Right renal pelvis (tissue), 4 donors: ENCODE measurements at regions not wholly inside any gene's neighbourhood (a gene's known extent, or its start where the extent isn't known, plus 50 kb on each side); places are given as distances from the start of the nearest gene placed in this dataset.
"Not testable (repeated sequence)": the region's sequence is repeated elsewhere in the genome, so short reads cannot be mapped to it uniquely, and the experiment has no call there.

ENCODE experiments used
- DNase-seq, 4 donors: peaks; one replicate each; pipeline ENCODE4 v3.0.0-alpha.2; 2013; ENCODE audit warnings: low read depth in 4 of 4, low spot score in 3 of 4, missing footprints in 1 of 4

GRCh38 chr9:39559384-39559783 is 203.9 kb downstream of the SPATA31A1 start:
- not testable (repeated sequence) for DNase-seq

DNA sequence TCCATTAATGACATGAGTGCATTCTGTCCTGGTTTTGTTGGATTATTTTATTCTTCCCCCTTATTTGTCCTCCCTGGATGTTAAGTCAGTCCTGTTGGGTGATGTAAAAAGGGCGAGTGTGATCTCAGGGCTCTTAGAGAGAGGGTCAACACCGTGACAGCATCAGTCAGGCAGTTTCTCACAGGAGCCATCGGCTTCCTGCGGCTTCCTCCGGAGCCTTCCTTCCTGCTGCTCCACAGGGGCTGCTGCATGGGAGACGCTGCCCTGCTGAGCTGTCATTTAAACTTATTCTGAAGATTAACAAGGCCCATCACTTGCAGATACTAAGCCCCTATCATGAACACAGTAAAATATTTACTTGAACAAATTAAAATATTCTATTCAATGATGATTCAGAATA is 211.3 kb downstream of the SPATA31A1 start:
- not testable (repeated sequence) for DNase-seq

GRCh38 chr9:39567396-39567795 is 211.9 kb downstream of the SPATA31A1 start:
- DNase-seq, result not testable (repeated sequence)

- not testable (repeated sequence) for DNase-seq
These were observed 213.4 kb downstream of the SPATA31A1 start for GRCh38 chr9:39568900-39569299.

- DNase-seq, result not testable (repeated sequence)
These were observed 217.9 kb downstream of the SPATA31A1 start for GRCh38 chr9:39573024-39574022.

DNA sequence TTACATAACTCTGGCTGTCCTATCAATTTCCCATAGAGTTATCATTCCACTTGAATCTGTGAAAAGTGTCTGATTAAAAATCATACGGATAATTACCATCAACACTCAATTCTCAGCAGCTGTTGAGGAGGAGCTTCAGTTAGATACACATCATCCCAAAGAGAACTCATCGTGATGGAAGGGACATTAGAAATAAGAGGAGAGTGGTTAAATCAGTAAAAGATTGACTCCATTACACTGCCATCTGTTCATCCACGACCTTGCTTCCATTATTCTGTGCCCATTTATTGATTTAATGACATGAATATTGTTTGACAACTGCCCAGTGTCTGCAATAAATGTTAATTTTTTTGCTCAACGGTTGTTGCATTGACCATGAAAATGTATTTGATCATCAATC is 223.5 kb downstream of the SPATA31A1 start:
- not testable (repeated sequence) for DNase-seq

DNA sequence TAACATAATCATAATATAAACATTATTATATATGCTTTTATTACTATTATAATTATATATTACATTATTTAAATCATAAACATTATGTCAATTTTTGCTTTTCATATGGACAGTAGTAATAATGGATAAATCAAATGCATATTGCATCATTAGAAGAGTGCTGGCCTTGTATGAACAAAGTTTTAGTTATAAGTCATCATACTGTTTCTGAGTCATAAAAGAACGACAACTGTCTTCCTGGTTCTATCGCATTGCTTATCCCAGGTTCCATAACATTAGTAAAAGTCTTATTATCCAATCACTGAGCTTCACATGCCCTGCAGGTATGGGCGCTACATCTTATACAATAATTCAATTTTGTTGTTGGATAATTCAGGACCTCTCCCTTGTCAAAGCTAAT is 225.8 kb downstream of the SPATA31A1 start:
- DNase-seq, result not testable (repeated sequence)

- DNase-seq, result not testable (repeated sequence)
These were observed 227.4 kb downstream of the SPATA31A1 start for GRCh38 chr9:39582677-39583412.

- DNase-seq, result not testable (repeated sequence)
These were observed 227.9 kb downstream of the SPATA31A1 start for GRCh38 chr9:39583413-39583747.

DNA sequence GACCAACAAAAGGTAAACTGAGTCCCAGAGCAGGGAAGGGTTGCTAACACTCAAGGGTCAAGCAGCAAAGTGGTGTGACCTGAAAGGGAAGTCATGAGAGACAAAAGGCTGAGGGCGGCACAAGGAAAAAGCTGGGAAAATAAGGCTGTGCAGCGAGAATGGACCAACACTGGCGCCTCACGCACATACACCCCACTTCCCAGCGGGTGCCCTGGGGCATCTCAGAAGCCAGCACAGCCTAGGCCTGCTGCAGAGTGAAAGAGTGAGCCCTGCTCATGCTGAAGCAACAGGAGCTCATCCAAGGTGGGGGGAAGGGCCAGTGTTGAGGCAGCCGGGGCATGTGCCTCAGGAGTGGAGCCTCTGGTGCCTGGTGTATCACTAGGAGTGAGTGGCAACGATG is 229.8 kb downstream of the SPATA31A1 start:
- not testable (repeated sequence) for DNase-seq

DNA sequence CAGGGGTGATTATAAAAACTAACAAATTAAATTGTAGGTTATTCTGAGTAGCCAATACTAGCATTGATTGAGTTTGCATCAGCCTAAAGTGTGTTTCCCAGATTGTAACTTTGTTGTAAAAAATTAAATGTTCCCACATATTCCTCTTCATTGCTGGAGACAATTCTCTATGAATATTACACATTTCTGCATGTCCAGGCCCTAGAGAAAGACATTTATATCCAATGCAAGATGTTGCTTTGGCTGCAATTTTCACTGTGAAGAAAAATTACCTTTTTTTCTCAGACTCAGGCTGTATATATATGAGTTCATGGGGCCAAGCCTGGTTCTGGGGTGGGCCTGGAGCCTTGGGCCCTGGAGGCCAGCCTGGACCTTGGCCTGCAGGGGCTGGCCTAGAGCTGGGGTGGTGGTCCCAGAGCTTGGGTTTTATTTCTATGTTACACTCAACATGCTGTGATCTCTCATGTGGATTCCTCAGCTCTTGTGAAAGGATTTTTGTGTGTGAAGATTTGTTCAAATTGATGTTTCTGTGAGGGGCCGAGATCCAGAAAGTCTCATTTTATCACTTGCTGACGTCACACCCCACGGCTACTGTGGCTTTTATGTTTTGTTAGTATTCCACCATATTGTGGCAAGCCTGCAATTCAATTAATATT is 232.5 kb downstream of the SPATA31A1 start:
- DNase-seq, result no peak

DNA sequence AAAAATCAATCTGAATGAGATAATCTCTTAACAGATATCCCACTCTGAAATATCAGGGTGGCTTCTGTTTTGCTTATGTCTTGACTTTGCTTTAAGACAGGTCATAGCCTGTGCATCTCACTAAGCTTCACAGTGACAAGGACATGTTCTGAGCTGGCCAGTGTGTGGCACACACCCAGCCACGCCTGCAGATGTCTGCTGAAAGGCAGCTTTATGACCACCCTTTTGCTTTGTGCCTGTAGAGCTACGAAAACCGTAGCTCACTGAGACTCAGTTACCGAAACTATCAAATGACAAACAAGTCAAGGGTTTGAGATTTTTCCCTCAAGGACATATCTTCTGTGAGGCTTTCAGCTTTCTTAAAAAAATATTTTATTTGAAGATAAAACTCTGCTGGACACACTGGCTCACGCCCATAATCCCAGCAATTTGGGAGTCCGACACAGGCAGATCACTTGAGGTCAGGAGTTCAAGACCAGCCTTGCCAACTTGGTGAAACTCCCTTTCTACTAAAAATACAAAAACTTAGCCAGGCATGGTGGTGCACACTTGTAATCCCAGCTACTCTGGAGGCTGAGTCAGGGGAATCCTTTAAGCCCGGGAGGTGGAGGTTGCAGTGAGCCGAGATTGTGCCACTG is 233.2 kb downstream of the SPATA31A1 start:
- DNase-seq, result no peak

DNA sequence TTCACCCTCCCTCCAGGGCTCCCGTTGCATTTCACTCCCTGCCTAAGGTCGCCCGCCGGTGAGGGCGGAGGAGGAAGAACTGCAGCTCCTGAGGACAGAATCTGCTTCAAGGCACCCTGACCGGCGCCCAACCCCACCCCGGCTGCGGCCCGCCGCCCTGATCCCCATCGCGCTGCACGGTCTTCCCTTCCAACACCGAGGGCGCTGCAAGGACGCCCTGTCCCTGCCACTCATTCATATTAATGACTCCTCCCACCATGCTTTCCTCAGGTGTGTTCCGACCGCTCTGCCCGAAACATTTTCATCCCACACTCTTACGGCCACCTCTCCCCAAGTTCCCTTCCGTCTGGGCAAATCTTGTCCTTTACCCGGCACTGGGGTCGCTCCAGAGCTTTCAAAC is 248.6 kb downstream of the SPATA31A1 start:
- not testable (repeated sequence) for DNase-seq

DNA sequence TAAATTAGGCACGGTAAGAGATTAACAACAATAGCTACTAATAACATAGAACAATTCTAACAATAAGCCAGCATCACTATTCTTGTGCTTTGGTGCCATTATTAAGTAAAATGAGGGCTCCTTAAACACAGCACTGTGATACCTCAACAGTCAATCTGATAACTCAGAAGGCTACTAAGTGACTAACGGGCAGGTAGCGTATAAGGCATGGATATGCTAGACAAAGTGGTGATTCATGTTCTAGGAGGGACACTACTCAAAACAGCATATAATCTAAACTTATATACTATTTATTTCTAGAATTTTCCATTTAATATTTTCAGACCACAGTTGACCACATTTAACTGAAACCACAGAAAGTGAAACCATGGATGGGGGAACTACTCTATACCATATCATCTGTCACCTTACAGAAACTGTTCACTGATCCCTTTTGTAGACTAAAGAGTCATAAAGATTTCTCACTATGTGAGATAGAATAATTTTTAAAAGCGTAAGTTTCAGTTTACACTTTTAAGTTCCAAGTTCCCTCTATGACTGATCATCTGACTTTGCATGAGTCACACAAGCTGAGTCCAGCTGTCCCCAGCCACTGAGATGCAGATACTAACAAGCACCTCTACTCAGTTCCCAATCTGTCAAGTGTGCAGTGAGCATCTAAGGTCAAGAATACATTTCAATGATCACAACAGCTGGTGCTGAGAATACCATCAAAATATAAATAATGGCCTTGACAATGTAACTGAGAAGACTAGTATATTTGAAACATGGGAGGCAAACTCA is 256.2 kb downstream of the SPATA31A1 start:
- not testable (repeated sequence) for DNase-seq

GRCh38 chr9:39616480-39616879 is 261.0 kb downstream of the SPATA31A1 start:
- not testable (repeated sequence) for DNase-seq

- DNase-seq, result not testable (repeated sequence)
These were observed 268.6 kb downstream of the SPATA31A1 start for GRCh38 chr9:39624048-39624447.

- not testable (repeated sequence) for DNase-seq
These were observed 276.6 kb downstream of the SPATA31A1 start for GRCh38 chr9:39632071-39632470.

- DNase-seq, result not testable (repeated sequence)
These were observed 293.6 kb downstream of the SPATA31A1 start for GRCh38 chr9:39649029-39649428.

- not testable (repeated sequence) for DNase-seq
These were observed 301.6 kb downstream of the SPATA31A1 start for GRCh38 chr9:39656960-39657603.
